ENCODE measurements at regions not wholly inside any gene's neighbourhood (a gene's known extent, or its start where the extent isn't known, plus 50 kb on each side); places are given as distances from the start of the nearest gene placed in this dataset.

DNA sequence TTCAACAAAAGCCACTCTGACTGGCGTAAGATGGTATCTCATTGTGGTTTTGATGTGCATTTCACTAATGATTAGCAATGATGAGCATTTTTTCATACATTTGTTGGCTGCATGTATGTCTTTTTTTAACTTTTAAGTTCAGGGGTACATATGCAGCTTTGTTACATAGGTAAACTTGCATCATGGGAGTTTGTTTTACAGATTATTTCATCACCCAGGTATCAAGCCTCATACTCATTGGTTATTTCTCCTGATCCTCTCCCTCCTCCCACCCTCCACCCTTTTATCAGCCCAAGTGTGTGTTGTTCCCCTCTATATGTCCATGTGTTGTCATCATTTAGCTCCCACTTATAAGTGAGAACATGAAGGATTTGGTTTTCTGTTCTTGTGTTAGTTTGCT is 154.1 kb upstream of the POGK start:
- FAIRE-seq (no peak), DNase-seq (ENCODE audit: low read depth in 1 of 2, low spot score in 2 of 2) (no peak)
- Histone ChIP-seq H2BK12ac (ENCODE audit: low read depth, low read length) (no peak overlapping the region), H4K20me1 (replicated peaks in 1 of 2; ENCODE audit: control insufficient read depth in 1 of 2, insufficient read depth in 2 of 2, low read length in 2 of 2) (no peaks in the 10 kb centered on the region), H3K14ac (ENCODE audit: insufficient read length) (no peak overlapping the region), H3K23ac (ENCODE audit: insufficient read length) (no peak overlapping the region), H4K5ac (ENCODE audit: insufficient read length, low read depth, low read length) (no peak overlapping the region), H3K4me2 (ENCODE audit: insufficient read depth in 1 of 2, low read depth in 2 of 2, low read length in 2 of 2) (no peak overlapping the region), H3K4me1 (replicated peaks in 1 of 4; ENCODE audit: control insufficient read depth in 3 of 4, insufficient read depth in 4 of 4, low read length in 3 of 4) (no peaks in the 10 kb centered on the region), H3K36me3 (ENCODE audit: control insufficient read depth in 2 of 4, insufficient read depth in 4 of 4, low read length in 3 of 4) (no peaks in the 10 kb centered on the region), H2BK20ac (ENCODE audit: low read length) (no peak overlapping the region), H3K9ac (replicated peaks in 1 of 4; ENCODE audit: extremely low read depth in 1 of 4, low read depth in 3 of 4, low read length in 3 of 4) (no peak overlapping the region), H3K27me3 (replicated peaks in 1 of 4; ENCODE audit: control insufficient read depth in 3 of 4, extremely low read depth in 1 of 4, insufficient read depth in 3 of 4, low read length in 3 of 4) (no peaks in the 10 kb centered on the region), H4K91ac (replicated peaks; ENCODE audit: insufficient read length, low read length) (no peak overlapping the region), H3K4me3 (ENCODE audit: extremely low read depth in 1 of 4, insufficient read depth in 2 of 4, low read depth in 3 of 4, low read length in 4 of 4) (no peak overlapping the region), H3K79me2 (ENCODE audit: control insufficient read depth in 1 of 2, insufficient read depth in 2 of 2, low read length in 2 of 2) (no peaks in the 10 kb centered on the region), H3K9me3 (ENCODE audit: insufficient read depth in 2 of 2, low read depth in 1 of 2, low read length in 1 of 2) (0 out of 4 replicates have a peak, but pooled peaks cover 0 to 6% of the 10 kb centered on the region in 2 experiments), H3K23me2 (ENCODE audit: low read depth, low read length) (no peaks in the 10 kb centered on the region), H3K27ac (ENCODE audit: low read depth, low read length) (no peak overlapping the region), H2AK5ac (ENCODE audit: low read depth, low read length) (no peak overlapping the region), H3K79me1 (ENCODE audit: low read depth, low read length) (no peaks in the 10 kb centered on the region), H3K4ac (replicated peaks; ENCODE audit: insufficient read length, low read depth, low read length) (no peak overlapping the region), H3K18ac (ENCODE audit: extremely low read depth, low read length) (no peak overlapping the region), H2BK120ac (replicated peaks; ENCODE audit: low read depth, low read length) (no peak overlapping the region), H2BK15ac (ENCODE audit: low read length) (no peak overlapping the region), H2BK5ac (ENCODE audit: low read depth, low read length) (no peak overlapping the region), H2AFZ (ENCODE audit: low read length) (no peak overlapping the region), H3K56ac (replicated peaks; ENCODE audit: insufficient read length, low read depth, low read length) (no peak overlapping the region), H4K8ac (ENCODE audit: extremely low read depth, insufficient read depth, low read length) (no peak overlapping the region)
- 75% methylated on average over 1 of the region's 1 CpG; no CpG with 5 or more reads in 1 of the 2 experiments for WGBS, 2 experiments (ENCODE audit: extremely low coverage in 1 of 2, insufficient coverage in 1 of 2, insufficient read length in 1 of 2, insufficient replicate concordance in 2 of 2, low coverage in 1 of 2, low lambda C conversion rate in 2 of 2, missing lambda C conversion rate in 1 of 2)
- ChIA-PET POLR2A (ENCODE audit: partially characterized antibody) (no interaction called here), CTCF (ENCODE audit: partially characterized antibody) (no interaction called here)
- TF ChIP-seq CHD1 (IDR thresholded peaks at IDR 0.05; ENCODE audit: low read depth, low read length) (no peak), NRF1 (IDR thresholded peaks at IDR 0.05; ENCODE audit: low read depth, low read length) (no peak), CTBP2 (IDR thresholded peaks at IDR 0.05; ENCODE audit: borderline replicate concordance, insufficient read depth, insufficient read length, low read length) (no peak), E2F6 (IDR thresholded peaks at IDR 0.05) (no peak), HDAC6 (IDR thresholded peaks at IDR 0.05; ENCODE audit: low read depth, low read length) (no peak), PHF8 (conservative IDR thresholded peaks at IDR 0.05; ENCODE audit: low read depth, low read length) (no peak), TCF12 (IDR thresholded peaks at IDR 0.05; ENCODE audit: low read depth, low read length) (no peak), TBP (IDR thresholded peaks at IDR 0.05; ENCODE audit: low read depth, low read length) (no peak), SP2 (IDR thresholded peaks at IDR 0.05; ENCODE audit: low read length) (no peak), KDM5A (IDR thresholded peaks at IDR 0.05; ENCODE audit: low read length) (no peak), RNF2 (IDR thresholded peaks at IDR 0.05; ENCODE audit: borderline replicate concordance, low read depth, low read length, missing control alignments, poor library complexity, severe bottlenecking) (no peak), TAF1 (IDR thresholded peaks at IDR 0.05; ENCODE audit: low read depth, low read length) (no peak), GABPA (IDR thresholded peaks at IDR 0.05; ENCODE audit: borderline replicate concordance, insufficient read depth, low read length) (no peak), ZNF274 (IDR thresholded peaks at IDR 0.05; ENCODE audit: borderline replicate concordance, extremely low read depth, low read length) (no peak)

All from H1 (cell line).